Pancreas (tissue), 10 donors: ENCODE measurements at regions not wholly inside any gene's neighbourhood (a gene's known extent, or its start where the extent isn't known, plus 50 kb on each side); places are given as distances from the start of the nearest gene placed in this dataset.

ENCODE experiments used
- ATAC-seq, 4 donors: fragments of 200-7000 bp; cut with Tn5 transposase; one replicate each; pipeline versions ENCODE4 v1.8.0 to v1.9.1; 2020; ENCODE audit warnings: mild to moderate bottlenecking in 4 of 4, moderate library complexity in 4 of 4
- DNase-seq, 6 donors: peaks; one replicate each; pipeline ENCODE4 v3.0.0-alpha.2; 2020
- FAIRE-seq: peaks from 2 replicates; lab custom pipeline; 2012; peaks lifted over from hg19 to GRCh38; lab: Jason Lieb, UNC
- H3K27ac ChIP-seq, 4 donors: fragments of 200-600 bp; sonication (generic); 1 replicate in 3 of 4; 2 replicates in 1 of 4; pipeline versions ENCODE4 v1.5.0 to v1.8.0; 2020
- H3K27me3 ChIP-seq, 4 donors: fragments of 200-600 bp; one replicate each; pipeline ENCODE4 v1.8.0; 2021
- H3K36me3 ChIP-seq, 3 donors: fragments of 200-600 bp; sonication (generic) in 1 of 3; one replicate each; pipeline versions ENCODE4 v1.5.0 to v1.8.0; 2020 to 2021
- H3K4me1 ChIP-seq, 3 donors: fragments of 200-600 bp; one replicate each; pipeline ENCODE4 v1.8.0; 2021
- H3K4me3 ChIP-seq, 4 donors: fragments of 200-600 bp; sonication (generic) in 2 of 4; one replicate each; pipeline versions ENCODE4 v1.5.0 to v1.8.0; 2020 to 2021
- H3K9me3 ChIP-seq, 4 donors: fragments of 200-600 bp; one replicate each; pipeline ENCODE4 v1.8.0; 2021
- CTCF ChIP-seq, 4 donors: fragments of 200-600 bp; sonication (generic) in 3 of 4; IDR thresholded peaks; one replicate each; pipeline versions ENCODE4 v1.5.0 to v1.8.0; 2021; ENCODE audit warnings: antibody characterized with exemption in 4 of 4
- WGBS, 2 donors: extraction: QIAGEN DNeasy Blood & Tissue Kit; methylation state at CpG; one replicate each; pipeline ENCODE4 v1.1.7; 2013; 5-methylcytosine and 5-hydroxymethylcytosine counted together
- intact Hi-C, 3 donors: fragments of 100-400 bp; cut with DNase I; formaldehyde crosslinking; loops; one replicate each; pipeline versions ENCODE4 v1.11.1 to v1.14.2; 2022
- donor health status: healthy with polysubstance abuse.
- donor health status: DM: no; HTN: no; CAD: no; lungs with moderate emphysema.
- donor health status: DM: no; HTN: no; CAD: no.
- donor health status: control.
- donor health status: control.
- donor health status: Bipolar disorder and iron deficiency.
- donor health status: DM: yes; HTN: yes; CAD: no.
- donor health status: DM: no; HTN: no; CAD: no.
- donor health status: DM: no; HTN: no; CAD: no.
- donor health status: DM: yes; HTN: yes; CAD: no.

DNA sequence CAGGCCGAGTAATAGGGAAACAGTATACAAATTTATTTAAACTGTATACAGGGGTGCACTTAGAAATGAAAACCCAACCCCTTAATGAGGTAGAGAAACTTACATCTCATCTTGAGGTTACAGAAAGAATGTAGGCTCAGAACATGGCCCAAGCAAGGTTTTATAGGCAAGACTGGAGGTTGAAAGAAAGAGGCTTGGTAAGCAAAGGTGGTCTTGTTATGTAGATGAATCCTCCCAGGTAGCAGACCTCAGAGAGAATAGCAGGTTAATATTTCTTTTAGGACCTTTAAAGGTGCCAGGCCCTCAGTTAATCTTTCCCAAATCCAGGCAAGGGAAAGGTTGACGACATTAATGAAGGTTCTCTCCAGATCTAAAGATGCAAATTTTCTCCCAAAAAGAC, 1466.8 kb upstream of the PRR20A start:
- Histone ChIP-seq H3K4me1 (no peaks in the 10 kb centered on the region), H3K27ac (no peak overlapping the region), H3K9me3 (no peaks in the 10 kb centered on the region), H3K4me3 (no peak overlapping the region), H3K27me3 (no peaks in the 10 kb centered on the region), H3K36me3 (no peaks in the 10 kb centered on the region)
- FAIRE-seq = no peak
- no peak for ATAC-seq
- intact Hi-C loops = no loop called here
- WGBS, 2 donors = 69 to 74% methylated on average over 2 of the region's 2 CpGs
- no peak for TF ChIP-seq CTCF (IDR thresholded peaks at IDR 0.05)
- no peak for DNase-seq

DNA sequence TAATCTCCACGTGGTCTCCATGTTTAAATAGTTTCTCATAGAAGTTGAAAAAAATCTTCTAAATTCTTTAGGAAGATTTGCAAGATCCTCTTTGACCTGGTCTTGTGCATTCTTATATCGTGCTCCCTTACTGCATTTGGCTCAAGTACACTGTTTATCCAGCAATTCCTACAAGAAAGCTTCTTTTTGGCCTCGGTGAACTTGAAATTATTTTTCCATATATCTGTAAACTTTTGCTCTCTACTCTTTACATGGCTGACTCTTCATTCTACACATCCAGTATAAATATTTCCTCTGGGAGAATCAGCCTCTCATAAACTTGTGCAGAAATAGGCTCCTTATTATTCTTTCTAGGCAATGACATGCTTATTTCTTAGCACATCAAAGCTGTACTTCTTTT, 1457.9 kb upstream of the PRR20A start:
- peaks cover 0 to 4% (median 0%) of the 10 kb centered on the region in 4 donors for H3K27me3 ChIP-seq
- no peak for TF ChIP-seq CTCF (IDR thresholded peaks at IDR 0.05)
- H3K4me3 ChIP-seq = no peak overlapping the region
- H3K4me1 ChIP-seq = no peaks in the 10 kb centered on the region
- no peaks in the 10 kb centered on the region for H3K36me3 ChIP-seq
- DNase-seq = no peak
- 50 to 51% methylated on average over 3 of the region's 3 CpGs for WGBS, 2 donors
- no peak for ATAC-seq
- H3K9me3 ChIP-seq = no peaks in the 10 kb centered on the region
- no peak for FAIRE-seq
- no peak overlapping the region for H3K27ac ChIP-seq
- intact Hi-C loops = no loop called here

DNA sequence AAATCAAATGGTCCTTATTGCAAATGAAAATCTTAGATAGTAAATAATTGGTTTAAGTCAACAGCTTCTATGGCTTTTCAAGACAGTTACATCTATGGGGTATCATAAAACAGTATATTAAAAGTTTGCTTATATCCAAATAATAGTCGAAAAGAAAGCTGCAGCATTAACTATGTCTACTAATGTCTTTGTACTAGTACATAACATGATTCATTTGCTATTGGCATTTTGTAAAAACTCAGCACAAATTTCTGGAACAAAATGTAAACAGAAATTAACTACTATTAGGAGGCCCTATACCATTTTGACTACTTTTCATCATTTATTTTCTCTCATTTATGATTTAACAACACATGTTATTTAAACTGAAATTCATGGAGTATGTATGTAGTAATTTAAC, 1435.2 kb upstream of the PRR20A start:
- DNase-seq (no peak), FAIRE-seq (no peak), ATAC-seq (no peak)
- no peak overlapping the region for H3K27ac ChIP-seq
- H3K9me3 ChIP-seq = no peaks in the 10 kb centered on the region
- H3K4me1 ChIP-seq = no peaks in the 10 kb centered on the region
- WGBS, 2 donors = 42 to 54% methylated on average over 1 of the region's 1 CpG
- TF ChIP-seq CTCF (IDR thresholded peaks at IDR 0.05) = no peak
- no peak overlapping the region for H3K4me3 ChIP-seq
- intact Hi-C loops = no loop called here
- no peaks in the 10 kb centered on the region for H3K36me3 ChIP-seq
- H3K27me3 ChIP-seq = no peaks in the 10 kb centered on the region

- Histone ChIP-seq H3K27me3 (no peaks in the 10 kb centered on the region), H3K27ac (no peak overlapping the region), H3K9me3 (no peaks in the 10 kb centered on the region), H3K4me1 (no peaks in the 10 kb centered on the region), H3K36me3 (no peaks in the 10 kb centered on the region), H3K4me3 (no peak overlapping the region)
- 46 to 55% methylated on average over 3 of the region's 3 CpGs for WGBS, 2 donors
- ATAC-seq (no peak), FAIRE-seq (no peak), DNase-seq (no peak)
- no peak for TF ChIP-seq CTCF (IDR thresholded peaks at IDR 0.05)
- intact Hi-C loops = no loop called here
These were observed 1434.7 kb upstream of the PRR20A start for GRCh38 chr13:55705971-55706370.

DNA sequence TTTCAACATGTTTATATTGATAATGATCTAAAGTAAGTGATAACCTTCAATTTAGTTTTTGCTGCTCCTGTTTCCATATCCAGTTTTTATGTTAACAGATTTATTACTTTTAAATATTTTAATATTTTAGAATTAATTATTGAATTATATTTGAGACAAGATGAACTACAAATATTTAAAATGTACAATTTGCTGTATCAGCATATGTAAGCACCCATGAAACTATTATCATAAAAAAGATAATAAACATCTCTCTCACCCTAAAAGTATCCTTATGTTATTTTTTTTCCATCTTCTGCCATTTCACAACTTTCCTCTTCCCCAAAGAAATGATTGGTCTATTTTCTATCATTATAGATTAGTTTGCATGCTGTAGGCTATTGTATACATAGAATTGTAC, 1426.6 kb upstream of the PRR20A start:
- no peak for FAIRE-seq
- no peak for ATAC-seq
- no peaks in the 10 kb centered on the region for H3K27me3 ChIP-seq
- H3K4me3 ChIP-seq = no peak overlapping the region
- intact Hi-C loops = no loop called here
- no peaks in the 10 kb centered on the region for H3K36me3 ChIP-seq
- no peaks in the 10 kb centered on the region for H3K9me3 ChIP-seq
- no peak for DNase-seq
- TF ChIP-seq CTCF (IDR thresholded peaks at IDR 0.05) = no peak
- no peak overlapping the region for H3K27ac ChIP-seq
- H3K4me1 ChIP-seq = no peaks in the 10 kb centered on the region
